Progenitor cell of endocrine pancreas (in vitro differentiated cells): ENCODE measurements at regions not wholly inside any gene's neighbourhood (a gene's known extent, or its start where the extent isn't known, plus 50 kb on each side); places are given as distances from the start of the nearest gene placed in this dataset.

Experiments used
- DNase-seq: peaks from one replicate; pipeline ENCODE4 v3.0.0; 2021; ENCODE audit warnings: low spot score; ENCODE audit not compliant: unreplicated experiment
- H3K27ac Mint-ChIP-seq: 2 replicates; pipeline ENCODE4 v1.8.0; 2021; ENCODE audit warnings: mild to moderate bottlenecking, moderate library complexity, mixed read lengths
- H3K27me3 Mint-ChIP-seq: 2 replicates; pipeline ENCODE4 v1.8.0; 2021; ENCODE audit warnings: mixed read lengths
- H3K36me3 Mint-ChIP-seq: 2 replicates; pipeline ENCODE4 v1.8.0; 2022; ENCODE audit warnings: mixed read lengths; ENCODE audit not compliant: insufficient read depth
- H3K4me1 Mint-ChIP-seq: 2 replicates; pipeline ENCODE4 v1.8.0; 2021; ENCODE audit warnings: low read depth, mixed read lengths
- H3K4me3 Mint-ChIP-seq: 2 replicates; pipeline ENCODE4 v1.8.0; 2021; ENCODE audit warnings: low read depth, mild to moderate bottlenecking, moderate library complexity, mixed read lengths
- H3K9me3 Mint-ChIP-seq: 2 replicates; pipeline ENCODE4 v1.8.0; 2021; ENCODE audit warnings: low read depth, mixed read lengths
- TF ChIP-seq, protein P1 (sequence below): fragments of 200-600 bp; sonication (generic); IDR thresholded peaks from one replicate; pipeline ENCODE4 v1.5.0; 2021; ENCODE audit warnings: antibody characterized with exemption, mild to moderate bottlenecking; ENCODE audit not compliant: unreplicated experiment

DNA sequence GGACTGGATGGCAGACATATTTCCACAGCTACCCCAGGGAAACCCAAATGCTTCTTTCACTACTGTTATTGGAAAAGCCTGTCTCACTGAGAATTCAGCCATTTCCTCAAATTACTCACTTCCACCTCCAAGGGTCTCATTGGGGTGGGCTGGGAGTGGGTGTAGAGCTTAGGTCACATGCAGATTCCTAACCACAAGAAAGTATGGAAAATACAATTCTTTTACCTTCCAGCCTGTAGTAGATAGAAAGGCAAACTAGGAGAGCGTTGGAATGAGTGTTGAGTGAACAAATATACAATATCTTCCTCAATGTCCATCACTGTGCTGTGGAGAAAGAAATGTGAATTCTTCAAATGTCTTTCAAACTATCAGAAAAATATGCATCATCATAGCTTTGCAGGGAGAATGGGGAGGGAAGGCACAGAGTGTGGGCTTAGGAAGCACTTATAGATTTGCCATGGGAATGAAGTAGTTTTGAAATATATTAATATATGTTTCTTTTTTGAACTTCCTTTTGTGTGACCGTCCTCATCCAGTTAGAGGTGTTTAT is 245.3 kb upstream of the JADE1 start:
- TF ChIP-seq, protein P1, sequence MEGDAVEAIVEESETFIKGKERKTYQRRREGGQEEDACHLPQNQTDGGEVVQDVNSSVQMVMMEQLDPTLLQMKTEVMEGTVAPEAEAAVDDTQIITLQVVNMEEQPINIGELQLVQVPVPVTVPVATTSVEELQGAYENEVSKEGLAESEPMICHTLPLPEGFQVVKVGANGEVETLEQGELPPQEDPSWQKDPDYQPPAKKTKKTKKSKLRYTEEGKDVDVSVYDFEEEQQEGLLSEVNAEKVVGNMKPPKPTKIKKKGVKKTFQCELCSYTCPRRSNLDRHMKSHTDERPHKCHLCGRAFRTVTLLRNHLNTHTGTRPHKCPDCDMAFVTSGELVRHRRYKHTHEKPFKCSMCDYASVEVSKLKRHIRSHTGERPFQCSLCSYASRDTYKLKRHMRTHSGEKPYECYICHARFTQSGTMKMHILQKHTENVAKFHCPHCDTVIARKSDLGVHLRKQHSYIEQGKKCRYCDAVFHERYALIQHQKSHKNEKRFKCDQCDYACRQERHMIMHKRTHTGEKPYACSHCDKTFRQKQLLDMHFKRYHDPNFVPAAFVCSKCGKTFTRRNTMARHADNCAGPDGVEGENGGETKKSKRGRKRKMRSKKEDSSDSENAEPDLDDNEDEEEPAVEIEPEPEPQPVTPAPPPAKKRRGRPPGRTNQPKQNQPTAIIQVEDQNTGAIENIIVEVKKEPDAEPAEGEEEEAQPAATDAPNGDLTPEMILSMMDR: no peak
- DNase-seq: no peak
- H3K4me3 Mint-ChIP-seq: no peak overlapping the region
- no peaks in the 10 kb centered on the region for H3K9me3 Mint-ChIP-seq
- peaks cover 13% of the 10 kb centered on the region for H3K4me1 Mint-ChIP-seq
- no peaks in the 10 kb centered on the region for H3K36me3 Mint-ChIP-seq
- no peaks in the 10 kb centered on the region for H3K27me3 Mint-ChIP-seq
- peak overlapping the region; percentile 16 for H3K27ac Mint-ChIP-seq

DNA sequence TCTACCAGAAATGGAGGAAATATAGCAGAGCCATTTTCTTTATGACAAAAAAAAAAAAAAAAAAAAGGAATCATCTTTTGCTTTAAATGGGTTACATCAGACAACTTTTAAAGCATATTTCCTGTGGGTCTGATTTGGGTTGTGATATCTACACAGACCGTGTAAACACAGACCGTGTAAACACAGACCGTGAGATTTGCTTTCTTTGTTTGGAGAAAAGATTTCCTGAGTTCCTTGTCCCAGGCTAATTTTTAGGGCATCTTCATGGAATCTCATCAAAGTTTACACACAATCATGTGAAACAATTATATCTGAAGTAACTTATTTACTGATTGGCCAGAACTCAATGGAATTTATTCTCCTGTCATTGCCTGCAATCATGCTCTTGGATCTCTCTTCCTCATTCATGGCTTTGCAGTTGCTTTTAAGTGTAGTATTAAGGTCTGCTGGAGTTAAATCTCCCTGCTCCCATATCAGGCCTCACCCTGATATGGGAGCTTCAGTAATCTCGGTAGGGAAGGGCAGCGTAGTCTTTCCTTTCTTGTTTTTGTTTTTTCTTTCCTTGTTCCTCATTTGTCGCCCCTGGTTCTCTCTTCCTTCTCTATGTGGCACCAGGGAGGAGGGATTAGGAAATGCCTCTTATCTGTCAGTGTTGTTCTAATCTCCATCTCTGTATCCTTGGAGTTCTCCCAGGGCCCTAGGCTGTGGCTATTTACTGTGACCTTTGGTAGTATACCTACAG is 248.6 kb upstream of the JADE1 start:
- no peaks in the 10 kb centered on the region for H3K9me3 Mint-ChIP-seq
- H3K4me1 Mint-ChIP-seq: peaks cover 19% of the 10 kb centered on the region
- H3K36me3 Mint-ChIP-seq: no peaks in the 10 kb centered on the region
- TF ChIP-seq, protein P1: no peak
- H3K27me3 Mint-ChIP-seq: no peaks in the 10 kb centered on the region
- peak overlapping the region; percentile 2 for H3K4me3 Mint-ChIP-seq
- DNase-seq: no peak
- peak overlapping the region; percentile 90 for H3K27ac Mint-ChIP-seq

DNA sequence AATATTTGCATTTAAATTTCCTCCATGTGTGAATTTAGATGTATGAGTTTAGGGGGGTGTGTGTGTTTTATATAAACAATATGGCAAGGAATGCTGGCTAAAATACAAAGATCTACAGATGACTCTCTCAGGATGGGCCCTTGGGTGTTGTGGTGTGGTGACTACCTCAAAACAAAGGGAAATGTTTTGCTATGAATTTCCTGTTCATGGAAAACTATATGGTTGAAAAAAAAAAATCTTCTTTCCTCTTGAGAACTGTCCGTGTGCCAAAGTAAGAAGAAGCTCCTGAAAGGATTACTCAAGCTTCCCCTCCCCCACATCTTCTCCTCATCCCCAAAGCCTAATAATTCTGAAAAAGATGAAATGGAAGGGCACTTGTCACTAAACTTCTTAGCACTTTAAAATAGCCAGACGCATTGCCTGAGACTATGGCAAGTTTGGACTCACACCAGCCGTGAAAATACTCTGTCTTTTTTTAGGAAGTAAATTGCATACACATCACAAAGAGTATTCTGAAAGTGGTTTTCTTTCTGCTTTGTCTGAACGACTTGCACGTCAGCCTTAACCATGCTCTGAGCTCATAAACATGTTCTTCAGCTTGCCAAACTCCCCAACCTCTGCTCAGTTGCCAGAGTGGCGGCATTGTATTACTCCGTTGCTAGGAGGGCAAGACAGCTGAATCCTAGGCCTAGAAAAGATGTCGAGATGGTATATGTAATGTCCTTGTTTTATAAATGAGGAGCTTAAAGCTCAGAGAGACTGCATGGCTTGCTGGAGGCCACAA is 250.4 kb upstream of the JADE1 start:
- no peaks in the 10 kb centered on the region for H3K9me3 Mint-ChIP-seq
- no peak overlapping the region for H3K4me3 Mint-ChIP-seq
- no peak for DNase-seq
- TF ChIP-seq, protein P1: no peak
- H3K4me1 Mint-ChIP-seq: peaks cover 20% of the 10 kb centered on the region
- H3K27me3 Mint-ChIP-seq: no peaks in the 10 kb centered on the region
- H3K27ac Mint-ChIP-seq: peak overlapping the region; percentile 46
- no peaks in the 10 kb centered on the region for H3K36me3 Mint-ChIP-seq

DNA sequence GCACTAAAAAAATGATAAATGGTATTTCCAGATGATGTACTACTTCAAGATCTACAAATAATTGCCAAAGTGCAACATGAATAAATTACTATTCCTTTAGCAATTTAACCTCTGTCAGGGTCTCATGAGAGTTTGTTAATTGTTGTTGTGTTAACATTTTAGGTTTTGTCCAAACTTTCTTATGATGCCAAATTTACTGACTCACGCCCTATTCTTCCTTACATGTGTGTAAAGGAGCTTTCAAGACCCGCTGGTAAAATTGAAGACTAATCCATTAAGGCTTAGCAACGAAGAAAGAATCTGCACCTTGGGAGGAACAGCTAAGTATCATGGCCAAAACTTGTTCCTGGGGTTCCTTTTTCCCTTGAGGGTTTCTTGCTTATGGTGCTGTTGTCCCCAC is 252.7 kb upstream of the JADE1 start:
- Mint-ChIP-seq H3K4me3 (no peak overlapping the region), H3K27ac (no peak overlapping the region), H3K36me3 (no peaks in the 10 kb centered on the region), H3K27me3 (no peaks in the 10 kb centered on the region), H3K9me3 (no peaks in the 10 kb centered on the region), H3K4me1 (peaks cover 35% of the 10 kb centered on the region)
- TF ChIP-seq, protein P1: no peak
- no peak for DNase-seq

DNA sequence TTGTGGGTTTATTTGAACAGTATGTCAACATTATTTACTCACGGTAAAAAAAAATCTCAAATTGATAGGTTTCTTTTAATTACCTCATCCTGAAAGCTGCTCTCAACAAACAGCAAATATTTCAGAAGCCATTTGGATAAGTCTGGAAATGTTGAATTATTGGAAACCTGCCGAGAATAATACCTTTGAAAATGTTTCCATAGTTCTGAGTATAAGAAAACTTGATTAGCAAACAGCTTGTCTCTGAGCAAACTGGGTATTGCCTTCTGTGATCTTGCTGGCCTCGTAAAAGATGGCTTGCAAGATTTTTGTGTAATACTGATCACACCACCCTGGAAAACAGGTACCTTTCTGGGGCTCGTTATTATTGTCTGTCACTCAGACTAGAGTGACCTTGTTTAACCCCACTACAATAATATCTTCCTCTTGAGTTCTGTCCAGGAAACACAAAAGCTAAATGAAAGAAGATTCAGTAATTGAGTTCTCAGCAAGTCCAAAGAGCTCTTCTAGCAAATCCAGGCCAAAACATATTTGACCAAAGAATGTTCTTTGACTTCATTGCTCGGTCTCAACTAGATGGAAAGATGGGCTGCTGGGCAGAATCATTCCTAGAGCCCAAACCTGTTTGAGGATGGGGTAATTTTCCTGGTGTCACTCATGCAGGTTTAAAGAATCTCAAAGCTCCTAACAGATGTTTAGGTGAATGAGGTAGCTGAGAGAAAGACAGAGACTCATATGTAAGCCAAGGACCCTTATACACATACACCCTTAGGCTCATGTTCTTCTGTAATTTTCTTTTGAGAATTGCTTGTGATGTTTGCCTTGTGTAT is 255.6 kb upstream of the JADE1 start:
- peak overlapping the region; percentile 99 for H3K27ac Mint-ChIP-seq
- H3K4me1 Mint-ChIP-seq: peaks cover 23% of the 10 kb centered on the region
- no peak for DNase-seq
- no peaks in the 10 kb centered on the region for H3K27me3 Mint-ChIP-seq
- peaks cover 6% of the 10 kb centered on the region for H3K9me3 Mint-ChIP-seq
- peak overlapping the region; percentile 76 for H3K4me3 Mint-ChIP-seq
- TF ChIP-seq, protein P1: no peak
- no peaks in the 10 kb centered on the region for H3K36me3 Mint-ChIP-seq
